GM21515 (cell line): ENCODE measurements at regions not wholly inside any gene's neighbourhood (a gene's known extent, or its start where the extent isn't known, plus 50 kb on each side); places are given as distances from the start of the nearest gene placed in this dataset.

ENCODE experiments used
- ATAC-seq: cut with Tn5 transposase; IDR thresholded peaks from one replicate; pipeline ENCODE4 v1.9.1; 2021; ENCODE audit not compliant: unreplicated experiment

- ATAC-seq: no peak
These were observed 233.6 kb downstream of the FAM76B start for GRCh38 chr11:95556011-95556341.

GRCh38 chr11:95554911-95555310 lies 234.7 kb downstream of the FAM76B start:
- no peak for ATAC-seq

GRCh38 chr11:95549301-95549700 lies 240.3 kb downstream of the FAM76B start:
- ATAC-seq: no peak

- no peak for ATAC-seq
These were observed 241.2 kb downstream of the FAM76B start for GRCh38 chr11:95548416-95548815.

GRCh38 chr11:95547976-95548375 lies 241.6 kb downstream of the FAM76B start:
- ATAC-seq: no peak

- no peak for ATAC-seq
These were observed 242.4 kb downstream of the FAM76B start for GRCh38 chr11:95547186-95547585.

- ATAC-seq: no peak
These were observed 244.3 kb downstream of the FAM76B start for GRCh38 chr11:95545116-95545875.

GRCh38 chr11:95544095-95544856 lies 245.3 kb downstream of the FAM76B start:
- no peak for ATAC-seq

GRCh38 chr11:95542868-95543551 lies 246.6 kb downstream of the FAM76B start:
- ATAC-seq: no peak

- ATAC-seq: no peak
These were observed 247.9 kb downstream of the FAM76B start for GRCh38 chr11:95541715-95542114.

- ATAC-seq: no peak
These were observed 253.4 kb downstream of the FAM76B start for GRCh38 chr11:95536047-95536690.

GRCh38 chr11:95534809-95535208 lies 254.8 kb downstream of the FAM76B start:
- no peak for ATAC-seq

- ATAC-seq: no peak
These were observed 255.4 kb downstream of the FAM76B start for GRCh38 chr11:95534226-95534625.

- no peak for ATAC-seq
These were observed 258.5 kb downstream of the FAM76B start for GRCh38 chr11:95531116-95531515.

- ATAC-seq: no peak
These were observed 265.1 kb downstream of the FAM76B start for GRCh38 chr11:95524314-95525036.

- ATAC-seq: no peak
These were observed 266.7 kb downstream of the FAM76B start for GRCh38 chr11:95522874-95523273.

GRCh38 chr11:95521862-95522261 lies 267.7 kb downstream of the FAM76B start:
- ATAC-seq: no peak

GRCh38 chr11:95521133-95521542 lies 268.4 kb downstream of the FAM76B start:
- no peak for ATAC-seq

GRCh38 chr11:95520369-95521132 lies 269.0 kb downstream of the FAM76B start:
- ATAC-seq: no peak

- no peak for ATAC-seq
These were observed 269.7 kb downstream of the FAM76B start for GRCh38 chr11:95519912-95520311.
